Spleen (tissue), 11 donors: ENCODE measurements at regions not wholly inside any gene's neighbourhood (a gene's known extent, or its start where the extent isn't known, plus 50 kb on each side); places are given as distances from the start of the nearest gene placed in this dataset.

Experiments
- DNase-seq: peaks from one replicate; pipeline ENCODE4 v3.0.0-alpha.2; 2020
- H3K27ac ChIP-seq, 8 donors: fragments of 200-600 bp; sonication (generic) in 7 of 8; 1 replicate in 4 of 8; 2 replicates in 4 of 8; pipeline versions ENCODE4 v1.5.0 to v1.8.0; 2016 to 2021; ENCODE audit warnings: inconsistent platforms in 4 of 8, mild to moderate bottlenecking in 4 of 8, moderate library complexity in 1 of 8
- H3K27me3 ChIP-seq, 7 donors: fragments of 200-600 bp; sonication (generic) in 6 of 7; replicated peaks in 1 of 7; 1 replicate in 4 of 7; 2 replicates in 3 of 7; pipeline versions ENCODE4 v1.5.0 to v1.8.0; 2016 to 2021; ENCODE audit warnings: inconsistent platforms in 3 of 7, mild to moderate bottlenecking in 1 of 7
- H3K36me3 ChIP-seq, 6 donors: fragments of 200-600 bp; sonication (generic) in 5 of 6; 1 replicate in 4 of 6; 2 replicates in 2 of 6; pipeline versions ENCODE4 v1.5.0 to v1.8.0; 2016 to 2021; ENCODE audit warnings: inconsistent platforms in 2 of 6
- H3K4me1 ChIP-seq, 6 donors: fragments of 200-600 bp; sonication (generic) in 5 of 6; 1 replicate in 3 of 6; 2 replicates in 3 of 6; pipeline versions ENCODE4 v1.5.0 to v1.8.0; 2016 to 2021; ENCODE audit warnings: inconsistent platforms in 3 of 6
- H3K4me3 ChIP-seq, 8 donors: fragments of 200-600 bp; sonication (generic) in 7 of 8; 1 replicate in 4 of 8; 2 replicates in 4 of 8; pipeline versions ENCODE4 v1.5.0 to v1.8.0; 2016 to 2021; ENCODE audit warnings: inconsistent platforms in 4 of 8, mild to moderate bottlenecking in 4 of 8, moderate library complexity in 2 of 8
- H3K9me3 ChIP-seq, 8 donors: fragments of 200-600 bp; sonication (generic) in 7 of 8; 1 replicate in 4 of 8; 2 replicates in 4 of 8; pipeline versions ENCODE4 v1.5.0 to v1.8.0; 2016 to 2021; ENCODE audit warnings: inconsistent platforms in 4 of 8
- CTCF ChIP-seq, 11 experiments: fragments of 200-600 bp in 7 of 11; fragments of 450-650 bp in 4 of 11; sonication (generic) in 4 of 11; IDR thresholded peaks in 8 of 11; conservative IDR thresholded peaks in 3 of 11; 1 replicate in 7 of 11; 2 replicates in 4 of 11; pipeline versions ENCODE4 v1.4.0 to v1.8.0; 2016 to 2021; ENCODE audit warnings: antibody characterized with exemption in 11 of 11, inconsistent platforms in 4 of 11, mild to moderate bottlenecking in 1 of 11
- POLR2A ChIP-seq, 3 donors: fragments of 450-650 bp; IDR thresholded peaks; one replicate each; pipeline ENCODE4 v1.5.1; 2017; ENCODE audit warnings: antibody characterized with exemption in 3 of 3, mild to moderate bottlenecking in 1 of 3
- POLR2AphosphoS5 ChIP-seq, 3 donors: sonication (generic); formaldehyde crosslinking; IDR thresholded peaks; one replicate each; pipeline ENCODE4 v1.5.1; 2017; ENCODE audit warnings: antibody characterized with exemption in 3 of 3
- WGBS, 5 donors: extraction: QIAGEN DNeasy Blood & Tissue Kit in 3 of 5; methylation state at CpG; one replicate each; pipeline versions ENCODE4 v1.1.5 to v1.1.7; 2013 to 2018; 5-methylcytosine and 5-hydroxymethylcytosine counted together
- intact Hi-C: fragments of 100-400 bp; cut with DNase I; formaldehyde crosslinking; loops from one replicate; pipeline ENCODE4 v1.15.0; 2023; ENCODE audit warnings: low total_unique reads
- donor health status: healthy with polysubstance abuse.
- donor health status: DM: no; HTN: no; CAD: no; lungs with moderate emphysema.
- donor health status: DM: no; HTN: no; CAD: no.
- donor health status: Bipolar disorder and iron deficiency.
- donor health status: healthy.
- donor health status: DM: no; HTN: no; CAD: no.
- donor health status: DM: yes; HTN: yes; CAD: no.

- Histone ChIP-seq H3K27me3 (peaks cover 0 to 20% (median 2%) of the 10 kb centered on the region in 7 donors), H3K4me3 (no peak overlapping the region), H3K4me1 (peaks cover 0 to 6% (median 1%) of the 10 kb centered on the region in 6 donors), H3K27ac (no peak overlapping the region), H3K9me3 (no peaks in the 10 kb centered on the region), H3K36me3 (no peaks in the 10 kb centered on the region)
- no peak for DNase-seq
- no peak for TF ChIP-seq POLR2AphosphoS5 (IDR thresholded peaks at IDR 0.05)
- no peak for TF ChIP-seq POLR2A (IDR thresholded peaks at IDR 0.05)
- TF ChIP-seq CTCF (IDR thresholded peaks at IDR 0.05 in 8 of 11, conservative IDR thresholded peaks at IDR 0.05 in 3 of 11): no peak
- intact Hi-C loops: no loop called here
- WGBS, 5 donors: 80 to 90% (median 82%) methylated on average over 15 to 16 of the region's 16 CpGs
Measured at GRCh38 chr14:103194256-103195045, 71.2 kb downstream of the TNFAIP2 start.

- intact Hi-C loops: no loop called here
- H3K4me3 ChIP-seq: no peak overlapping the region
- 88 to 92% (median 90%) methylated on average over 22 of the region's 22 CpGs for WGBS, 5 donors
- H3K27ac ChIP-seq: no peak overlapping the region
- TF ChIP-seq POLR2A (IDR thresholded peaks at IDR 0.05) (no peak), POLR2AphosphoS5 (IDR thresholded peaks at IDR 0.05) (no peak), CTCF (IDR thresholded peaks at IDR 0.05 in 8 of 11, conservative IDR thresholded peaks at IDR 0.05 in 3 of 11) (no peak)
- no peaks in the 10 kb centered on the region for H3K36me3 ChIP-seq
- H3K9me3 ChIP-seq: peaks cover 0 to 7% (median under 1%) of the 10 kb centered on the region in 8 donors
- H3K27me3 ChIP-seq: peaks cover 0 to 6% (median 0%) of the 10 kb centered on the region in 7 donors
- H3K4me1 ChIP-seq: peaks cover 0 to 5% (median 0%) of the 10 kb centered on the region in 6 donors
- DNase-seq: no peak
Measured at GRCh38 chr14:103195828-103196615, 72.8 kb downstream of the TNFAIP2 start.

- intact Hi-C loops: no loop called here
- no peak for DNase-seq
- Histone ChIP-seq H3K9me3 (peaks cover 0 to 14% (median 6%) of the 10 kb centered on the region in 8 donors), H3K4me3 (no peak overlapping the region), H3K27me3 (peaks cover 0 to 8% (median 0%) of the 10 kb centered on the region in 7 donors), H3K27ac (no peak overlapping the region), H3K4me1 (peaks cover 0 to 5% (median 0%) of the 10 kb centered on the region in 6 donors), H3K36me3 (no peaks in the 10 kb centered on the region)
- WGBS, 5 donors: 87 to 96% (median 89%) methylated on average over 10 to 11 of the region's 11 CpGs
- TF ChIP-seq CTCF (IDR thresholded peaks at IDR 0.05 in 8 of 11, conservative IDR thresholded peaks at IDR 0.05 in 3 of 11): no peak
- TF ChIP-seq POLR2AphosphoS5 (IDR thresholded peaks at IDR 0.05): no peak
- no peak for TF ChIP-seq POLR2A (IDR thresholded peaks at IDR 0.05)
Measured at GRCh38 chr14:103196716-103197115, 73.5 kb downstream of the TNFAIP2 start.
